H9 (cell line): ENCODE measurements at regions not wholly inside any gene's neighbourhood (a gene's known extent, or its start where the extent isn't known, plus 50 kb on each side); places are given as distances from the start of the nearest gene placed in this dataset.

Experiments used
- DNase-seq: peaks from one replicate; pipeline ENCODE4 v3.0.0-alpha.2; 2017
- H2AFZ ChIP-seq: one replicate; pipeline ENCODE4 v1.6.1; 2013; ENCODE audit warnings: mild to moderate bottlenecking, low read length, control low read depth, moderate library complexity
- H2AK5ac ChIP-seq: 2 replicates; pipeline ENCODE4 v1.6.1; 2013; ENCODE audit warnings: low read length, control low read depth, mixed read lengths; ENCODE audit not compliant: insufficient read length
- H2BK120ac ChIP-seq: one replicate; pipeline ENCODE4 v1.6.1; 2013; ENCODE audit warnings: low read depth, mild to moderate bottlenecking, low read length, control low read depth, inconsistent platforms; ENCODE audit not compliant: poor library complexity, severe bottlenecking
- H2BK12ac ChIP-seq: 2 replicates; pipeline ENCODE4 v1.6.1; 2013; ENCODE audit warnings: low read length, control low read depth, mixed read lengths, low read depth; ENCODE audit not compliant: insufficient read length
- H2BK15ac ChIP-seq: 2 replicates; pipeline ENCODE4 v1.6.1; 2013; ENCODE audit warnings: low read depth, low read length, control low read depth
- H2BK20ac ChIP-seq: one replicate; pipeline ENCODE4 v1.6.1; 2013; ENCODE audit warnings: low read depth, mild to moderate bottlenecking, low read length, control low read depth, inconsistent platforms; ENCODE audit not compliant: poor library complexity, severe bottlenecking
- H2BK5ac ChIP-seq: 2 replicates; pipeline ENCODE4 v1.6.1; 2013; ENCODE audit warnings: low read length, control low read depth, mixed read lengths; ENCODE audit not compliant: insufficient read length
- H3K14ac ChIP-seq: 2 replicates; pipeline ENCODE4 v1.6.1; 2013; ENCODE audit warnings: low read length, control low read depth; ENCODE audit not compliant: insufficient read depth
- H3K18ac ChIP-seq: 2 replicates; pipeline ENCODE4 v1.6.1; 2013; ENCODE audit warnings: low read depth, mild to moderate bottlenecking, mixed read lengths, low read length, control low read depth; ENCODE audit not compliant: insufficient read length
- H3K23ac ChIP-seq: 2 replicates; pipeline ENCODE4 v1.6.1; 2013; ENCODE audit warnings: low read length, control low read depth, mixed read lengths, low read depth; ENCODE audit not compliant: insufficient read length
- H3K23me2 ChIP-seq: 2 replicates; pipeline ENCODE4 v1.6.1; 2013; ENCODE audit warnings: low read depth, mild to moderate bottlenecking, mixed read lengths, low read length, control low read depth; ENCODE audit not compliant: insufficient read length, poor library complexity, severe bottlenecking
- H3K27ac ChIP-seq: 2 replicates; pipeline ENCODE4 v1.5.1; 2013; ENCODE audit warnings: low read length, control low read depth, mixed read lengths, low read depth; ENCODE audit not compliant: insufficient read length
- H3K27me3 ChIP-seq: 2 replicates; pipeline ENCODE4 v1.6.1; 2013; ENCODE audit warnings: low read length, control low read depth, inconsistent platforms; ENCODE audit not compliant: insufficient read depth
- H3K4ac ChIP-seq: 2 replicates; pipeline ENCODE4 v1.6.1; 2013; ENCODE audit warnings: low read depth, mild to moderate bottlenecking, control low read depth, inconsistent platforms, low read length, moderate library complexity
- H3K4me1 ChIP-seq: 2 replicates; pipeline ENCODE4 v1.6.1; 2013; ENCODE audit warnings: low read length, control low read depth, inconsistent platforms; ENCODE audit not compliant: insufficient read depth
- H3K4me2 ChIP-seq: 2 replicates; pipeline ENCODE4 v1.6.1; 2013; ENCODE audit warnings: low read length, control low read depth, mixed read lengths; ENCODE audit not compliant: insufficient read length, insufficient read depth
- H3K56ac ChIP-seq: 2 replicates; pipeline ENCODE4 v1.6.1; 2013; ENCODE audit warnings: low read depth, mild to moderate bottlenecking, mixed read lengths, low read length, control low read depth; ENCODE audit not compliant: insufficient read length
- H3K79me1 ChIP-seq: 2 replicates; pipeline ENCODE4 v1.6.1; 2013; ENCODE audit warnings: low read depth, mild to moderate bottlenecking, moderate library complexity, low read length, control low read depth, inconsistent platforms; ENCODE audit not compliant: insufficient read depth, poor library complexity, severe bottlenecking
- H3K79me2 ChIP-seq: 2 replicates; pipeline ENCODE4 v1.6.1; 2013; ENCODE audit warnings: low read length, control low read depth, inconsistent platforms; ENCODE audit not compliant: insufficient read depth
- H3K9ac ChIP-seq: 2 replicates; pipeline ENCODE4 v1.6.1; 2013; ENCODE audit warnings: low read length, control low read depth, mixed read lengths; ENCODE audit not compliant: insufficient read length; ENCODE audit errors: extremely low read depth
- H3K9me3 ChIP-seq: one replicate; pipeline ENCODE4 v1.6.1; 2013; ENCODE audit warnings: low read depth, low read length, inconsistent platforms; ENCODE audit not compliant: control insufficient read depth
- H3T11ph ChIP-seq: one replicate; pipeline ENCODE4 v1.6.1; 2013; ENCODE audit warnings: mild to moderate bottlenecking, low read length, control low read depth, inconsistent platforms
- H4K20me1 ChIP-seq: one replicate; pipeline ENCODE4 v1.6.1; 2013; ENCODE audit not compliant: control insufficient read depth, insufficient read length, insufficient read depth
- H4K5ac ChIP-seq: 2 replicates; pipeline ENCODE4 v1.6.1; 2013; ENCODE audit warnings: low read depth, mild to moderate bottlenecking, mixed read lengths, low read length, control low read depth; ENCODE audit not compliant: insufficient read length
- H4K8ac ChIP-seq: replicated peaks from 2 replicates; pipeline ENCODE4 v1.6.1; 2013; ENCODE audit warnings: low read length, control low read depth, mixed read lengths, low read depth; ENCODE audit not compliant: insufficient read length
- H4K91ac ChIP-seq: 2 replicates; pipeline ENCODE4 v1.6.1; 2013; ENCODE audit warnings: low read depth, mild to moderate bottlenecking, moderate library complexity, mixed read lengths, low read length, control low read depth; ENCODE audit not compliant: insufficient read length
- H3K27ac Mint-ChIP-seq, 3 experiments: 2 replicates in 2 of 3; 3 replicates in 1 of 3; pipeline ENCODE4 v1.8.0; 2020 to 2021; ENCODE audit warnings: mixed read lengths in 3 of 3, mild to moderate bottlenecking in 1 of 3, moderate library complexity in 1 of 3
- H3K27me3 Mint-ChIP-seq: 2 replicates; pipeline ENCODE4 v1.8.0; 2021; ENCODE audit warnings: low read depth, mild to moderate bottlenecking, moderate library complexity, mixed read lengths
- H3K36me3 Mint-ChIP-seq, 3 experiments: 2 replicates in 2 of 3; 3 replicates in 1 of 3; pipeline ENCODE4 v1.8.0; 2020 to 2021; ENCODE audit warnings: low read depth in 3 of 3, mixed read lengths in 3 of 3; ENCODE audit not compliant: insufficient read depth in 1 of 3
- H3K4me1 Mint-ChIP-seq, 2 experiments: 2 replicates each; pipeline ENCODE4 v1.8.0; 2020; ENCODE audit warnings: mixed read lengths in 2 of 2
- H3K4me3 Mint-ChIP-seq, 2 experiments: 2 replicates in 1 of 2; 3 replicates in 1 of 2; pipeline ENCODE4 v1.8.0; 2020 to 2021; ENCODE audit warnings: mild to moderate bottlenecking in 2 of 2, mixed read lengths in 2 of 2, moderate library complexity in 1 of 2
- H3K9me3 Mint-ChIP-seq, 2 experiments: 2 replicates in 1 of 2; 3 replicates in 1 of 2; pipeline ENCODE4 v1.8.0; 2020; ENCODE audit warnings: mild to moderate bottlenecking in 2 of 2, mixed read lengths in 2 of 2, moderate library complexity in 1 of 2
- CTCF ChIP-seq: fragments of 200-600 bp; sonication (generic); conservative IDR thresholded peaks from 3 replicates; pipeline ENCODE4 v1.8.0; 2021; ENCODE audit warnings: antibody characterized with exemption, mild to moderate bottlenecking
- WGBS: extraction: QIAGEN DNeasy Blood & Tissue Kit; methylation state at CpG from one replicate; pipeline ENCODE4 v1.1.7; 2013; ENCODE audit warnings: missing lambda C conversion rate, low lambda C conversion rate, mixed read lengths; ENCODE audit not compliant: insufficient read length; ENCODE audit errors: extremely low coverage; 5-methylcytosine and 5-hydroxymethylcytosine counted together

- no peak overlapping the region for H3T11ph ChIP-seq
- no peak for DNase-seq
- H3K79me2 ChIP-seq = no peaks in the 10 kb centered on the region
- H2BK5ac ChIP-seq = no peak overlapping the region
- H3K23me2 ChIP-seq = no peaks in the 10 kb centered on the region
- no peak overlapping the region for H2AK5ac ChIP-seq
- H3K27ac ChIP-seq = no peak overlapping the region
- TF ChIP-seq CTCF = no peak
- no peaks in the 10 kb centered on the region for H4K20me1 ChIP-seq
- WGBS = no CpG with 5 or more reads among the region's 17 CpGs
- H3K9me3 ChIP-seq = no peaks in the 10 kb centered on the region
- no peaks in the 10 kb centered on the region for H3K79me1 ChIP-seq
- Mint-ChIP-seq H3K36me3 (no peaks in the 10 kb centered on the region), H3K27ac (no peak overlapping the region), H3K9me3 (peaks cover 4 to 5% of the 10 kb centered on the region in 2 experiments; a peak in 2 of 5 replicates), H3K4me1 (peaks cover 0 to 4% of the 10 kb centered on the region in 2 experiments; a peak in 3 of 4 replicates), H3K27me3 (peaks cover 1% of the 10 kb centered on the region; the same call in 1 of the 2 replicates), H3K4me3 (no peak overlapping the region)
- H3K56ac ChIP-seq = no peak overlapping the region
- H3K9ac ChIP-seq = no peak overlapping the region
- no peak overlapping the region for H2BK12ac ChIP-seq
- H3K4me2 ChIP-seq = no peak overlapping the region
- no peak overlapping the region for H2BK20ac ChIP-seq
- no peak overlapping the region for H2BK120ac ChIP-seq
- H3K27me3 ChIP-seq = no peaks in the 10 kb centered on the region
- no peak overlapping the region for H3K18ac ChIP-seq
- no peaks in the 10 kb centered on the region for H3K4me1 ChIP-seq
- H2AFZ ChIP-seq = no peak overlapping the region
- no peak overlapping the region for H3K4ac ChIP-seq
- no peak overlapping the region for H4K8ac ChIP-seq
- H2BK15ac ChIP-seq = no peak overlapping the region
- H4K91ac ChIP-seq = no peak overlapping the region
- H3K14ac ChIP-seq = no peak overlapping the region
- no peak overlapping the region for H3K23ac ChIP-seq
- no peak overlapping the region for H4K5ac ChIP-seq
Measured at GRCh38 chr7:156497776-156498509, 142.6 kb upstream of the RNF32 start.
